Forelimb muscle (tissue), 1 donor: ENCODE measurements at regions not wholly inside any gene's neighbourhood (a gene's known extent, or its start where the extent isn't known, plus 50 kb on each side); places are given as distances from the start of the nearest gene placed in this dataset.
"Not testable (repeated sequence)": the region's sequence is repeated elsewhere in the genome, so short reads cannot be mapped to it uniquely, and the experiment has no call there.

Experiments used
- DNase-seq: peaks from one replicate; pipeline ENCODE4 v3.0.0-alpha.2; 2013; ENCODE audit warnings: low read depth

GRCh38 chr18:46179306-46179705 lies 75.1 kb downstream of the HAUS1 start:
- DNase-seq: no peak

- DNase-seq: no peak
Observed at GRCh38 chr18:46182633-46183358, 78.6 kb downstream of the HAUS1 start.

- DNase-seq: not testable (repeated sequence)
Observed at GRCh38 chr18:46184296-46184695, 80.1 kb downstream of the HAUS1 start.

- DNase-seq: no peak
Observed at GRCh38 chr18:46184727-46185126, 80.5 kb downstream of the HAUS1 start.

- DNase-seq: no peak
Observed at GRCh38 chr18:46190667-46191066, 86.5 kb downstream of the HAUS1 start.

GRCh38 chr18:46196627-46197243 lies 92.5 kb downstream of the HAUS1 start:
- DNase-seq: no peak

- DNase-seq: no peak
Observed at GRCh38 chr18:46199515-46200147, 95.4 kb downstream of the HAUS1 start.

GRCh38 chr18:46200178-46201055 lies 96.2 kb downstream of the HAUS1 start:
- DNase-seq: not testable (repeated sequence)

GRCh38 chr18:46204143-46204542 lies 100.0 kb downstream of the HAUS1 start:
- no peak for DNase-seq

- no peak for DNase-seq
Observed at GRCh38 chr18:46207985-46208384, 103.8 kb downstream of the HAUS1 start.

- no peak for DNase-seq
Observed at GRCh38 chr18:46209161-46209560, 105.0 kb downstream of the HAUS1 start.

- DNase-seq: no peak
Observed at GRCh38 chr18:46211816-46212215, 107.6 kb downstream of the HAUS1 start.

GRCh38 chr18:46212398-46212797 lies 108.2 kb downstream of the HAUS1 start:
- no peak for DNase-seq

GRCh38 chr18:46213295-46213694 lies 109.1 kb downstream of the HAUS1 start:
- DNase-seq: no peak

- no peak for DNase-seq
Observed at GRCh38 chr18:46214435-46214834, 110.2 kb downstream of the HAUS1 start.

- no peak for DNase-seq
Observed at GRCh38 chr18:46215902-46216723, 111.9 kb downstream of the HAUS1 start.

- DNase-seq: no peak
Observed at GRCh38 chr18:46220116-46220515, 115.9 kb downstream of the HAUS1 start.

- no peak for DNase-seq
Observed at GRCh38 chr18:46222093-46222492, 117.9 kb downstream of the HAUS1 start.

GRCh38 chr18:46222710-46223360 lies 118.7 kb downstream of the HAUS1 start:
- DNase-seq: no peak

- no peak for DNase-seq
Observed at GRCh38 chr18:46224181-46224775, 120.1 kb downstream of the HAUS1 start.
